Hematopoietic multipotent progenitor cell treated with erythropoietin and hydrocortisone succinate and interleukin-3 and kit ligand, for 8 days (in vitro differentiated cells): ENCODE measurements at regions not wholly inside any gene's neighbourhood (a gene's known extent, or its start where the extent isn't known, plus 50 kb on each side); places are given as distances from the start of the nearest gene placed in this dataset.

Experiments used
- DNase-seq: peaks from one replicate; pipeline ENCODE4 v3.0.0-alpha.2; 2015

DNA sequence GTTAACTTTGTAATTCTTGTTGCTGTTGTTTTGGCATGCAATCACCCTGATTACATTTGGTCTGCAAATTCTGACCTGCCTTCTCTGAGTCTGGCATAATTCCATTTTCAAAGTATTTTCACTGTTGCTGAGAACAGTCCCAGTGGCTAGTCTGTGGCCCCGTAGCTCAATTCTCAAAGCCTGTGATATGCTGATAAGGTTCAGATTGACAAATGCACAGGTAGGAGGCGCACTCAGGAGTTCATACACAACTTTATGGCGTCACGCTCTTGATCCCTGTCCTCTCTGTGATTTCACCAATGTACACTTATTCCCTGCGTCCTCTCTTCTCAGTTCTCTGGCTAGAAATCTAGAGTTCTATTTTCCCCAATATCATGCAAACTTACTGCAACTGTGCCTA, 376.6 kb upstream of the SLCO3A1 start:
- DNase-seq, result peak; percentile 30

DNA sequence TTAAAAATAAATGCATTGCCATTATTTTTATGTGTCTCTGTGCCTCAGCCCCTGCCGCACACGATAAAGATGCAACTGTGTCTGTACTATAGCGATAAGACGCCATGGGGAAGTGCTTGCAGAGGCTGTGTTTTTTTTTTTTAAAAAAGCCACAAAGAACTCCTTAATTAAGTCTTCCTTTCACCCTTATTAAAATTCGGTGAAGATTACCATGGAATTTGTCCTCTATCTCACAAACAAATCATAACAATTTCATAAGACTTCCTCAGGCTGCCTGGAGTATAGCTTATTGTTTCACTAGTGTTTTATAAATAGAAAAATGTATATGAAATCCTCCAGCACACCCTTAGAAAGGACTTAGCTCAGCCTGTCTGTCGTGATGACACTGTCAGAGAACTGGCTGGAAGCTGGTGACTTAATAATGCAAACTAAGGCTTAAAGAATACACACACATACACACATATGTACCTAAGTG, 374.8 kb upstream of the SLCO3A1 start:
- peak; percentile 97 for DNase-seq

DNA sequence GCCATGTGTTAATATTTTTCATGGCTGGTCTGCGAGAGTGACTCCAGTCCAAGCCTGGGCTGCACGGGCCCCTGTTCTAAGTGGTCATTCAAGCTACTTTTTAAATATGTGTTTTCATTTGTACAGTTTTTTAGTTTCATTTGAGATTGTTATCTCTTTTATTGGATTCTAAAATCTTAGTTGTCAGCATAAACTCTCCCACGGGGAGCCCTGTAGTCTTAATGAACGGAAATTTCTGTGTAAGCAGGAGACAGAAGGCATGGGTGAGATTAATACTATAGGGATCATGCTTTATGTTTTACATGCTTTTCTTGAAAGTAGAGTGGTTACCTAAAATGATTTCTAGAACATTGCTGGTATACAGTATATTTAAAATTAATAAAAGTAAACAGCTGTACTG, 373.1 kb upstream of the SLCO3A1 start:
- DNase-seq, result no peak

DNA sequence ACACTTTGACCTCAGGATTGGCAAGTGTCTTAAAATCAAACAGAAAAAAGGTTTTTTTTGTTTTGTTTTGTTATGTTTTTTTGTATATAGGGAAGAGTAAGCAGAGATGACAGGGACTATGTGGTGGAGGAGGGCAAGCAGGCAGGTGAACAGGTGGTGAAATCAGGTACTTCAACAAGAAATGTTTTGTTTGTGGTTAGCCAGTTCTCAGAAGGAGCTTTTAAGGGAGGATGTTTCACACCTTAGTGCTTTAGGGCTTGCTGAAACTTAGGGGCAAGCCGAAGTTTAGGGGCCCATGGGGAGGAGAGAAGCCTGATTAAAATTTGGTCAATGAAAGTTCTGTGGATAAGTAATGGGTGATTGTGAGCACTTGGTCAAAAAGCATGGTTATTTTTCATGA, 370.7 kb upstream of the SLCO3A1 start:
- DNase-seq, result no peak

DNA sequence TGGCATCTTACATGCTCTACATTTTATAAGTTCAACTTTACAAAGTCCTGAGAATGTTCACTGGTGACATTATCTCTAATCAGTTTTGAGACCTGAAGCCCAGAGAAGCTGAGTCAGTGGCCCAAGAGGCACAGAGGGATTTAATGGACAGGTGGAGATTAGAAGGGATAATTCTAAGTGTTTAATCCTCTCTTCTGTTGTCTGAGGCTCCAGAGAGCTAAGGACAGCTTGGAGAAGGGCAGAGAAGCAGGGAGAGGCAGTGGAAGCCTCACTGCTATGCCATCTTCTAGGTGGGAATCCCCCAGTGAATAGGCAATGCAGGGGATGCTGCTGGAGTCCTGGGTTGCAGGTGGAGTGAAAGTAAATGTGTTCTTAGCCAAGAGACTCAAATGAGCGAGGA, 369.4 kb upstream of the SLCO3A1 start:
- no peak for DNase-seq

DNA sequence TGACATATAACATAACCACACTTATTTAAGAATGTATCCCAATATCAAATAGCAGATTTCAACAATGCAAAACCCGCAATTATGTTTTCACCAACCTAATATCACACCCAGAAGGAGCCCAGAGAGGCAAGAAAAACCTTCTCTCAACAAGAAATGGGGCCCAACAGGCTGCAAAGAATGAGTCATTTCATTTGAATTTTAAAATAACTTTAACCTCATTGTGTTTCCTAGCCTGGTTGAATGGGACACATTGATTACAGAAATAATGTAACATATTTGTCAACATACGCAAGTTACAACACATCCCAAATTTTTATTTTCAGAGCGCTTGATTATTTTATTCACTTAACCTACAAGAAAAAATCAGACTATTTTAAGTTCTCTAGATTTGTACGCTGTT, 365.1 kb upstream of the SLCO3A1 start:
- DNase-seq, result no peak

DNA sequence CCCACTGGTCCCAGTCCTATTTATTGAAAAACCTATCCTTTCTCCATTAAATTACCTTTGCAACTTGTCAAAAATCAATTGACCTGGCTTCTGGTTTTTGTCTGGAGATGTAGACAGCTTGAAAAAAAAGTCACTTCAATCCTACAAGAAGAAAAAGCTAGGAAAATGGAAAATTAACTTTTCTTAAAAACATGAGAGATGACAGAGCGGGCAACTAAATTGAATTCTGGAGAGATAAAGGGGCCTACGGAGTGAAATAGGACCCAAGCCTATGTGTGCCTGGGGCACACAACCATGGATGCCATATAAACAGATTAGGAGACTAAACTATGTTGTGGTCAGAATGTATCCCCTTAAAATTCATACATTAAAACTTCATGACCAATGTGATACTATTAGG, 363.3 kb upstream of the SLCO3A1 start:
- no peak for DNase-seq

DNA sequence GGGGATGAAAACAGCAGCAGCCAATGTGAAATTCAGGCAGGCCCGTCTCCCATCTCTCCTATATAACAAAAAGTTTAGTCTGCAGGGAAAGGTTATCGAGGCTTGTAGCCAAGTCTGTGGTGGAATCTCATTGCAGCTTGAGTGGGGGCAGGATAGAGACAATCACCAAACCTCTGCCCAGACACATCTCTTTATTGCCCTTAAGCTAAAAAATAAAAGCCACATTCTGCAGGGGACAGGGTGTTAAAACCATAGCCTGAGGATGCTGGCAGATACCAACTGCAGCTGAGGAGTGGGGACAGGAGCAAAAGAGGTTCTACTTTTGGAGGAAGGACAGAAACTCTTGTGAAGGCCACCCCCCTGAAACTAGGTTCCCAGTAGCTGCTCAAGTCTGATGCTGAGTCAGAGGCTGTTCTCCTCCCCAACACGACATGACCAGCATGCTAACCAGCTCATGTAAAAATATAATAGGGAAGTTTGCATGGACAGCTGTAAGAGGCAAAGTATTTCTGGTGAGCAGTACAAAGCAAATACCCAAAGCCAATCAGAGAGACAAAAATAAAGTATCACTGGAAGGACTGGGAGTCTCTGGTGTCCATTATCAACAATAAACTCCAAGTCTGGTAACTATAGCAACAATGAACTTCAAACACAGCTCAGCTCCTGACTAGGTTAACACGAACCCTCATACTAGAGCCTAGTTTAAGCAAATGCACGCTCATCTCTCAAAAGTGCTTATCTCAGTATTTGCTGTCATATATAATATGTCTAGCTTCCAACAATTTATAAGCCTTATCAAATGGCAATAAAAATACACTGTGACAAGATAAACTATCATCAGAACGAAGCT, 362.2 kb upstream of the SLCO3A1 start:
- peak; percentile 9 for DNase-seq

DNA sequence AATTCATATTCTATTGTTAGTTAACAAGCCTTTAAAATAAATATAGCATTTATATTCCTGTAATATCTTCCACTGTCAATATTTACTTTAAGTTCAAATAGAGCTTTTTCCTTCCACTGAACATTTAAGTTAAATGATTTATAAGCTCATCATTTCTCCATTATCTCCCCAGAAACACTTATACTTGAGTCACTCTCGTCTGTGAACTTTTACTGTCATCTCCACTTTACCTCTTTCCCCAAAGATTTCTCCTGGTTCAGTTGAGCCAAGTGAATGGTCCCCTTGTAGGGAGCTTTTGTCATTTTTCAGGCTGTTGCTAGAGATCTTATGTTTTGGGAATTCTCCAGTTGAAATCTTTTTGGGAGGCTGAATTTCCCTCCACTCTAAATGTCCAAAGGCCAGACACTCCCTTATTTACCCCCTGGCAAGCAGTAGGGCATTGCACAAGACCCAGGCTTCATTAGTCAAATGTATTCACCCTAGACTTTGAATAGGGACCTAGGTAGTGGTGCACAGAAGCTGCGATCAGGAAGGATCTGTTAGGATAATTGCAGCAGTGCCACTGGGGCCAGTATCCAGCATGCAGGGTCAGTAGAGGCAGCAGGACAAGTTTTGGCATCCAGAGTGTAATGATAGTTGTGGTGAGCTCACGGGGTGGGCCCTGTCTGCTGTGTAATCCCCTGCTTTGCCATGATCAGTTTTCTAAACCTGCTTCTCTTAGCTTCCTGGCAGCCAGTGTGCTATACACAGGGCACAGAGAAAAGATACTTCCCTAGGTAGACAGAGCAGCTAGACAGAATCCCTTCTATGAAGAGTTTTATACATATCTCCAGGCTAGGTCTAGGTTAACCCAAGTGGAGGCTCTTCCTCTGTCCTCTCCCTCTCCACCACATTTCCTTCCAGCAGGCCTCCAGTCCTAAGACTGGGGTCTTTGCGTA, 356.5 kb upstream of the SLCO3A1 start:
- DNase-seq, result no peak

DNA sequence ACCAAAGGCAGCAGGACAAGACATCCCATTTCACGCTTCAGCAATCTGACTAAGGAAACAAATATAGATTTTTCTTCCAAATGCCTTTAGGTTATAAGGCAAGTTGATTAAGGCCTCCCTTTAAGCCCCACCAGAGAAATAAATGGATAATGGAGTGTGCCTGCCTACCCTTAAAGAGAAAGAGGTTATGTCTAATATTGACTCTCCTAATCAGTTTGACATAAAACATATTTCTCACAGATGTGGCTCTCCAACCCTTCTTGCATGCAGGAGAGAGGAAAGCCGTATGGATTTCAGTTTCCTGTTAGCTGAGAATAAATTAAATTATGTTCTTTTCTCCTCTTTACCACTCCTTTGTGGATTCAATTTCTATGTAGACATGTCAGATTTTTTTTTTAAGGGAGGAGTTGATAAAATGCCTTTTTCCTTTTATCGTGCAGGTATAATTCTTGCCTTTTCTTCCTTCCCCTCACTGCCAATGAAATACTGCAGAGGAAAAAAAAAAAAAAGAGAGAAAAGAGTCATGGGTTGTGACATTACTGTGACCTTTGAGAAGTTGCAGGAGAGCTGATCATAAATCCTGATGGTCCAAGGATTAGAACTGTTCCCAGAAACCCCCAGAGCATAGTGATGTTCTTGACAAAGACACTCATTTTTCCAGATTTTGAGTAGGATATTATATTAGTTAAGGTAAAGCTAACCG, 355.3 kb upstream of the SLCO3A1 start:
- DNase-seq, result no peak

DNA sequence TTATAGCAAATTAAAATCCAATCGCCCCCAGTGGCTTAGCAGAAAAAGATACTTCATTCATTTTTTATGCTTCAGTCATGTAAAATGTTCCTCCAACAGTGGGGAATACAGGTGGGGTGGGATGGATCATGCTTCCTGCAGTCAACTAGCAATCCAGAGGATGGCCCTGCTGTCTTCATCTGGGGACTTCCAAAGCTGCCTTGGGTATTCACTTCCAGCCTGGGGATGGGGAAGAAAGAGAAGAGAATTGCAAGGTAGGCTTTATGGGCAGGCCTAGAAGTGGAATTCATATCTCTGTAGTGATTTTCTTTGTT, 354.8 kb upstream of the SLCO3A1 start:
- no peak for DNase-seq

DNA sequence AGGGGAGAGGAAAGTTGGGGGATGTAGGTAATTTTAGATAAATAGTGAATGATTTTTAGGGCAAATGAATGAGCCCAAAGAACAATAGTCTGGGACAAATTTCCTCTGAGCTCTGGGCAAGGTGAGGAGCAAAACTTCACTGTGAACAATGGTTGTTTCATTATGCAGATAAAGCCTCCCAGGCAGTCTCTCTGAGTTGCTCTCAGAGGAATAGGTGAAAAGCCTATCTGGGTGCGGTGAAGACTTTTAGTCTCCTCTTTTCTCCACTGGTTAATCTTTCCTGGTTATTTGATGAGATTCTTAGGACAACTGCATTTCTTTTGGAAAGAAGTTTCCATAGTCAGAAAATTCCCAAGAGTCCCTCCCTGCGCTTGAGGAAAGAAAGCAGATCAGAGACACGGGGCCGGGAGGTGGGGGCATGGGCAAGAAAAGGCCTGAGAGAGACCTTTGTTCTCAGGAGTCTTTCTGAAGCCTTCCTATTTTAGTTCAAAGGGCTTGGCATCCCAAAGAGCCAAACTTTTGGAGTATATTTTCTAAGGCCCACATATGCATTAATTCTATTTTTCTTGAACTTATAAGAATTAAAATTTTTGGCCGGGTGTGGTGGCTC, 353.6 kb upstream of the SLCO3A1 start:
- DNase-seq, result no peak

DNA sequence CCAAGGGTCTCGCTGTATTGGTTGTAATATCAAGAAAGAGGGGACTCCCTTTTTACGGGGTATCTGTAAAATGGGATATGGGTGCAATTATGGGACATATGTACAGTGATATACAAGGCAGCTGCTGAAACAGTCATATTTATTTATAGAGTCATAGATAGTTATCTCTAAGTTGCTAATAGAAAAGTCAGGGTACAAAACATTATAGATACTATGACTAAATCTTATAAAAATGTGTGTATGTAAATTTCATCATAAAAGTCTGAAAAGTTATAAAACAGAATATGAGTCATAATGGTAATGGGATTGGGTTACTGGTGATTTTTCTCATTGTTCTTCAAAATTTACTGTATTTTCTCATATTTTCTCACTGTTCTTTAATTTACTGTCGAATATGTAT, 344.9 kb upstream of the SLCO3A1 start:
- no peak for DNase-seq

DNA sequence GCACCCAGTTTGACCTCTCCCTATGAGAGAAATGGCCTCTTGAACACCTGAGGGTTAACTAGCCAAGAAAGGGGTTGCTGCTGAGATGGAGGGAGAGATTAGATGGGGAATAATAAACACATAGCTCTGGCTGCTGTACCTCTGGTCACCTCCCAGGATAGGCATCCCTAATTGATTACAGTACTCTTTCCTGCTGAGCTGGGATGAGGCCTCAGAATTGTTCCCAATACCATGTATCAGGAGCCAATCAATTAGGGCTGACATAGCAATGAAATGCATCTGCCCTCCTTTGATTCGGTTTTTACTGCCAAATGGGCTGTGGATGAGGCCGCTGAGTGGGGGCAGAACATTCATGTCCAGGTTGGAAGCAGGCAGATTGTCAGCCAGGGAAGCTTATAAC, 339.4 kb upstream of the SLCO3A1 start:
- no peak for DNase-seq

DNA sequence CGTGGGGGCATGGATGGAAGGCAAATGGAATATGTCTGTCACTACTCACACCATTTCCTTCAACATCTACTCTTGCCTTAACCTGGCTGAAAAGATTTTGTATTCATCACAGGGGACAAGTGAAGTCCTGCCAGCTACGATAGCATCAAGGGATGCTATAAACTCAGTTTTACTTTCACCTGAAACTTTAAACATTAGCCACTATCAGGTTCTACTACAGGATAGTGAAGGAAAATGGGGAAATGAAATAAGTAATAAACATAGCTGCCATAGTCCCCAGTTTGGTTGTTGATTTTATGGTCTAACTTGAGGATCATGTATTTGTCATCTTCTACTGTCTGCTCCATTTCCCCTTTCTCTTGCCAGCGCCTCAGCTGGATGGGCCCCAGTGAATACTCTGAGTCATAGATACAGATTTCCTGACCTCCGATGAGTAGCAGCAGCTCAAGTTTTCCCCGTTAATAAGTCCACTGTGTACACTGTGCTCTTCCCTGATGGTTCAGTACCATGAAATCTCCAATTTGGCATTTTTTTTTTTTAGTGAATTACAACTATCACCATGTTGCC, 338.2 kb upstream of the SLCO3A1 start:
- DNase-seq, result no peak

DNA sequence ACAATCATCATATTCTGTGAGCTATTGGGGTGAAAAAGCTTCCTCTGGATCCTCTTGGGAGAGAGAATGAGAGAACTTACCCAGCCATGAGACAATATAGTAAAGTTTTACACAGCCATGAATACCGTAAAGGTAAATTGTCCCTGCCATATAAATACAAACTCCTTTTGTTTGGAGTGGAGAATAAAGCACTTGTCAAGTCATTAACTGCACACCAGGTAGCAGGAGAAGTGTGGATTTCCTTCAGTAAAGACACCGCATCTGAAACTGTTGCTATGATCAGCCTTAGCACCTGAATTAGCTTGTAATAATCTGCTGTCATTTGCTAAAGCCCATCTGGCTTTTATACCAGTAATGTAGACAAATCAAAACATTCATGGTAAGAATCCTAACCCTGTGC, 336.6 kb upstream of the SLCO3A1 start:
- no peak for DNase-seq

DNA sequence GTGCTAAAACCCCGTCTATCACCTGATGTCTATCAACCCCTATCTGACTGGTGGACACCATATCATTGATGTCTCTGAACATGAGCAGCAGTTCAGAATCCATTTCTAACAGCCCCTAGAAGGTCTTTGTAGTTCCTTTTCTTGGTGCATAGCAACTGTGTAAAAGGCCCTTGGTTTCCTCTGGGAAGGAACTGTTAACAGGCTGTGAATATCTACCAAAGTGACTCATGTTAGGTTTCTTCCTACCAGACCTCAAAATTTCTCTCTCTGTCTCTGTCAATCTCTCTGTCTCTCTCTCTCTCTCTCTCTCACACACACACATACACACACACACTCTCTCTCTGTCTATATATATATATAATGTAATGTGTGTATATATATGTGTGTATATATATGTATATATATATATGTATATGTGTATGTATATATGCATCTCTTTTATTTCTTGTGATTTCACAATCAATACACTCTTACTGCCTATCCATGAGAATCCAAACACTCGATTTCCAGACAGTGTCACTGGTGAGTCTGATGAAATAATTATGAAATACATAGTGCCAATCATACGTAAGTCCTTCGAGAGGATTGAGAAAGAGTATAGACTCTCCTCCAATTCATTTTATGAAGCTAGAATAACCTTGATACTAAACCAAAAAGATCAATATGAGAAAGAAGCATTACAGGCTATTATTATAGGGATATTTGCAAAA, 335.9 kb upstream of the SLCO3A1 start:
- DNase-seq, result no peak

DNA sequence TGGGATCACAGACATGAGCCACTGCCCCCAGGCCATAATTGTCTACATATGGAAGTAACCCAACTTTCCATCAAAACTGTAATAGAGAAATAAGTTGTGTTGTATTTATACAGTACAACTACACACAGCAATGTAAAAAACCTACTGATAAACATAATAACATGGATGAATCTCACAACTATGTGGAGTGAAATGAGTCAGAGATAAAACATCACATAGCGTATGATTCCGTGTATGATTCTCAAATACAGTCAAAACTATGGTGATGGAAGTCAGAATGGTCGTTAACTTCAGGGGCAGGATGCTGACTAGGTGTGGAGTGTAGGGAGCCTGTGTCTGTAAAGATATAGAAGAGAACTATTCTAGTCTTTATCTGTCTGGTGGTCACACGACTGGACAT, 332.7 kb upstream of the SLCO3A1 start:
- no peak for DNase-seq

DNA sequence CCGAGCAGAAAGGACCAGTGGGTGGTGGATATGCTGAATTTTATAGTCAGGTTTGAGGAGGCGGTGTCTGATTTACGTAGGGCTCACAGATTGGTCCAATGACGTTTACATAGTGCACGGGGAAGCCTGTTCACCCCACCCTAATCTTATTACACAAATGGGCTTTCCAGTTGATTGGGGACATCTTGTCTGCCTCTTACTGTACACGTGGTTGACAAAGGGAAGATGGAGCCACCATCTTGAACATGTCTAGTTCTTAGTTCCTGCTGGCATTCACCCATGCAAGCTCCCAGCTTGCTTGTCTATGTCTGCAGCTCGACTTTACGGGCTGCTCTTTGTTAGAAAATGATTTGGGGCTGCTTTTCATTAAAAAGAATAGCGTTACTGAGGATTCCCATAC, 332.0 kb upstream of the SLCO3A1 start:
- DNase-seq, result no peak

DNA sequence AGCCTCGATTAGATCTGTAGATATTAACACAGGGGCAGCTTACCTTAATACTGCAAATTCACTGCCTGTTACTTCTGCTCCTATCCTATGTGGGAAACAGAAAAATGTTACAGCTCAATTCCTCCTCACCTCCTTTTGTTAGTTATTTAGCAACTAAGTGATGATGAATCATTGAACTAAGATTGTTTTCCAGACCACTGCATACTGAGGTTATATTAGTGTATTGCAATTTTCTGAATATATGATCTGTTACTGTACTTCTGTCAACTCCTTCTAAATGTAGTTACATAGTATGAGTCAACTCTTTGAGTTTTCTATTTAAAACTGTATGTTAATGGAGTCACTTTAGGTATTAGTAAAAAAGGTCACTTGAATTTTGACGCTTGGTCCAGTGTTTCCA, 331.5 kb upstream of the SLCO3A1 start:
- DNase-seq, result no peak

DNA sequence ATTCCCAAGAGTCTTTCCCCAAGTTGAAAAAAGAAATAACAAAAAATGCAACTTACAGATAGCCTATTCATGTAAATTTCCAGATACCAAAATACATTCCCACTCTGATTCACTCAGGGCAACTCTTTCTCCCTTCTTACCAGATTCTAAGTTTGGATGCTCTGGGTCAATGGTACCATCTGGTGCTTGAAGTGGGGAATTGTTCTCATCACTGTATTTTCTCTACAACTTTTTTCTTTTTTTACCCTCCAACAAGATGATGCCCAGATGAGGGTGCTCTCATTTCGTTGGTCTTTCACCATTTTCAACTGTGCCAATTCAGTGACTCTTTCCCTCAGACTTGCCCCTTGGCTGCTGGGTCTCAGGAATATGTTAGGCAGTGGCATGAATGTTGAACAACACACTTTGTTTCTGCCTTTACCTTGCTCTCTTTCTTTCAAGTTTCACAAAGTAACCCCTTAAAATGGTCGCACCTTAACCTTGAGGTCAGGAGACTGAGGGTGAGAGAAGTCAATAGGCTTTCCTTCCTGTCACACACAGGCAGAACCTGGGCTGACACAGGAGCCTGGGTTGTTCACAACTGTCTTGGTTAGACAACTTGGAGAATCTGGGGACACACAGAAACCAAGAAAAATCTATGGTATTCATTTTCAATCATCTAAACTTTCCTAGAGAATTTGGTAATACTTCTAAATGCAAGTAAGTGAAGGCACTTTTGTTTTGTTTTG, 330.7 kb upstream of the SLCO3A1 start:
- peak; percentile 58 for DNase-seq
